ENCODE measurements at regions not wholly inside any gene's neighbourhood (a gene's known extent, or its start where the extent isn't known, plus 50 kb on each side); places are given as distances from the start of the nearest gene placed in this dataset.
"Not testable (repeated sequence)": the region's sequence is repeated elsewhere in the genome, so short reads cannot be mapped to it uniquely, and the experiment has no call there.

GRCh38 chr22:10735075-10735474 lies 4792.9 kb upstream of the OR11H1 start:
- H3K79me2 ChIP-seq (ENCODE audit: insufficient read depth, low read length); H3K27ac ChIP-seq (ENCODE audit: low read length); H3K36me3 ChIP-seq (ENCODE audit: insufficient read depth, low read length); H3K4me2 ChIP-seq (ENCODE audit: insufficient read depth, low read length); ATAC-seq (ENCODE audit: insufficient read depth, low read depth); H2AFZ ChIP-seq (ENCODE audit: low read depth, low read length); H3K4me1 ChIP-seq (ENCODE audit: insufficient read depth, low read length); H3K27me3 ChIP-seq (ENCODE audit: insufficient read depth, low read length, poor library complexity); H3K4me3 ChIP-seq (ENCODE audit: low read depth in 1 of 2, low read length in 2 of 2); DNase-seq; H4K20me1 ChIP-seq (ENCODE audit: insufficient read depth, low read length); H3K9ac ChIP-seq (ENCODE audit: low read depth, low read length): not testable (repeated sequence)
- peaks cover 14% of the 10 kb centered on the region for H3K9me3 ChIP-seq (ENCODE audit: insufficient read depth, low read length, severe bottlenecking)

- H3K9ac ChIP-seq (ENCODE audit: low read depth, low read length); H3K27me3 ChIP-seq (ENCODE audit: insufficient read depth, low read length, poor library complexity); H3K4me3 ChIP-seq (ENCODE audit: low read depth in 1 of 2, low read length in 2 of 2); H3K27ac ChIP-seq (ENCODE audit: low read length); H3K79me2 ChIP-seq (ENCODE audit: insufficient read depth, low read length); H4K20me1 ChIP-seq (ENCODE audit: insufficient read depth, low read length); ATAC-seq (ENCODE audit: insufficient read depth, low read depth); H3K4me1 ChIP-seq (ENCODE audit: insufficient read depth, low read length); H3K36me3 ChIP-seq (ENCODE audit: insufficient read depth, low read length); DNase-seq; H3K4me2 ChIP-seq (ENCODE audit: insufficient read depth, low read length); H2AFZ ChIP-seq (ENCODE audit: low read depth, low read length): not testable (repeated sequence)
- H3K9me3 ChIP-seq (ENCODE audit: insufficient read depth, low read length, severe bottlenecking), result peaks cover 12% of the 10 kb centered on the region
Observed at GRCh38 chr22:10736879-10737278, 4791.1 kb upstream of the OR11H1 start.

DNA sequence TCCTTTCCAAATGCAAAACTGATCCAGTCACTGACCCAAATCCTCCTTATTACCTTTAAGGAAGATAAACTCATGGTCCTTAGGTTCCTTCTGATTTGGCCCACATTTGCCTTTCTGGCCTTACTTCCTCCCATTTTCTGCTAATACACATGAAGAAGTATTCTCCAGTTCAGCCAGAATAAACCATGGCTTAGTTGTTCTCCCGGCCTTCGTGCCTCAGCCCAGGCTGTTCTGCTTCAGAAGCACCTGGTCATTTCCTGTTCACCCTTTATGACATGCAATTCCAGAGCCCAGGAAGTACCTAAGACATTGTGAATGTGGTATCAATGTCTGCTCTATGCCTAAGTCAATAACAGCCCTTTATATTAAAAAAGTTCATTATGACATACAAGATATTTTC lies 4790.1 kb upstream of the OR11H1 start:
- not testable (repeated sequence) for DNase-seq; ATAC-seq (ENCODE audit: insufficient read depth, low read depth); H3K79me2 ChIP-seq (ENCODE audit: insufficient read depth, low read length); H3K27me3 ChIP-seq (ENCODE audit: insufficient read depth, low read length, poor library complexity); H4K20me1 ChIP-seq (ENCODE audit: insufficient read depth, low read length); H3K4me3 ChIP-seq (ENCODE audit: low read depth in 1 of 2, low read length in 2 of 2); H3K36me3 ChIP-seq (ENCODE audit: insufficient read depth, low read length); H3K4me1 ChIP-seq (ENCODE audit: insufficient read depth, low read length); H3K27ac ChIP-seq (ENCODE audit: low read length); H3K4me2 ChIP-seq (ENCODE audit: insufficient read depth, low read length); H2AFZ ChIP-seq (ENCODE audit: low read depth, low read length); H3K9ac ChIP-seq (ENCODE audit: low read depth, low read length)
- H3K9me3 ChIP-seq (ENCODE audit: insufficient read depth, low read length, severe bottlenecking), result peaks cover 17% of the 10 kb centered on the region

DNA sequence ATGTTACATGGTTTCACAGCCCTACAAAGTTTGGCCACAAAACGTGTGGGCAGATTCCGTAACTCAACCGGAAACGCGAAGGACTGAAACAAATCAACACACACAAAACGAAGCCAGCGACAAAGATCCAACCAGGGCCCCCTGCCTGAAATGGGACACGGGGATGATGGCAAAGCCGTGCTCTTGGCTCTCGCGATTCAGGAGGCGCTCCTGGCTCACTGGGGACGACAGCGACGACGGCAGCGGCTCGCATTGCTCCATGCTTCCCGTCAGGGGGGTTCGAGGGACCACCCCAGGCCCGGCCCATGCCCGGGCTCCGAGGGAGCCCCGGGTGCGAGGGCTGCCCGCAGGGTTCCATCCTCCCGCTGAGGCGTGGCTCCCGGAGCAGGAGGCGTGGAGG lies 4786.8 kb upstream of the OR11H1 start:
- H3K4me1 ChIP-seq (ENCODE audit: insufficient read depth, low read length), result no peaks in the 10 kb centered on the region
- no peak for ATAC-seq (ENCODE audit: insufficient read depth, low read depth)
- no peak overlapping the region for H3K9ac ChIP-seq (ENCODE audit: low read depth, low read length)
- H3K27me3 ChIP-seq (ENCODE audit: insufficient read depth, low read length, poor library complexity), result no peaks in the 10 kb centered on the region
- H3K9me3 ChIP-seq (ENCODE audit: insufficient read depth, low read length, severe bottlenecking), result peaks cover 20% of the 10 kb centered on the region
- H3K27ac ChIP-seq (ENCODE audit: low read length), result no peak overlapping the region
- H3K4me2 ChIP-seq (ENCODE audit: insufficient read depth, low read length), result no peak overlapping the region
- DNase-seq, result no peak
- no peak overlapping the region for H2AFZ ChIP-seq (ENCODE audit: low read depth, low read length)
- no peaks in the 10 kb centered on the region for H3K36me3 ChIP-seq (ENCODE audit: insufficient read depth, low read length)
- no peaks in the 10 kb centered on the region for H3K79me2 ChIP-seq (ENCODE audit: insufficient read depth, low read length)
- H3K4me3 ChIP-seq (ENCODE audit: low read depth in 1 of 2, low read length in 2 of 2), result no peak overlapping the region
- H4K20me1 ChIP-seq (ENCODE audit: insufficient read depth, low read length), result no peaks in the 10 kb centered on the region
- no peak for TF ChIP-seq CTCF (IDR thresholded peaks at IDR 0.05; ENCODE audit: borderline replicate concordance, extremely low read depth, low read length, poor library complexity, severe bottlenecking)
- no peak for TF ChIP-seq EZH2 (IDR thresholded peaks at IDR 0.05; ENCODE audit: borderline replicate concordance, low read depth, low read length, severe bottlenecking)

GRCh38 chr22:10741776-10742630 lies 4786.0 kb upstream of the OR11H1 start:
- H2AFZ ChIP-seq (ENCODE audit: low read depth, low read length); H3K4me2 ChIP-seq (ENCODE audit: insufficient read depth, low read length); DNase-seq; H3K9ac ChIP-seq (ENCODE audit: low read depth, low read length); H3K4me1 ChIP-seq (ENCODE audit: insufficient read depth, low read length); H3K27ac ChIP-seq (ENCODE audit: low read length); H3K27me3 ChIP-seq (ENCODE audit: insufficient read depth, low read length, poor library complexity); H4K20me1 ChIP-seq (ENCODE audit: insufficient read depth, low read length); H3K4me3 ChIP-seq (ENCODE audit: low read depth in 1 of 2, low read length in 2 of 2); H3K79me2 ChIP-seq (ENCODE audit: insufficient read depth, low read length); ATAC-seq (ENCODE audit: insufficient read depth, low read depth); H3K36me3 ChIP-seq (ENCODE audit: insufficient read depth, low read length): not testable (repeated sequence)
- peaks cover 20% of the 10 kb centered on the region for H3K9me3 ChIP-seq (ENCODE audit: insufficient read depth, low read length, severe bottlenecking)

DNA sequence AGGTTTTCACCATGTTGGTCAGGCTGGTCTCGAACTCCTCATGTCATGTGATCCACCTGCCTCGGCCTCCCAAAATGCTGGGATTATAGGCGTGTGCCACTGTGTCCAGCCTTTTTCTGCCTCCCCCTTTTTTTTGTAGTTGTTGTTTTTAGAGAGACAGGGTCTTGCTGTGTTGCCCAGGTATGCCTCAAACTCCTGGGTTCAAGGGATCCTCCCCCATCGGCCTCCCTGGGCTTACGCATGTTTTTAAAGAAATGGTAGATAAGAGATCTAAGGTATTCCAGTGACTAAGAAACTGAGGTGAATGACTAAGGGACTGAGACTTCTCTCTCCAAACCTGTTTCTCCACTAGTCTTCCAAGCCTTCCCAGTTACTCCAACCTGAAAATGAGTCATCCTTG lies 4781.6 kb upstream of the OR11H1 start:
- not testable (repeated sequence) for ATAC-seq (ENCODE audit: insufficient read depth, low read depth); H3K9ac ChIP-seq (ENCODE audit: low read depth, low read length); H4K20me1 ChIP-seq (ENCODE audit: insufficient read depth, low read length); H3K4me2 ChIP-seq (ENCODE audit: insufficient read depth, low read length); H2AFZ ChIP-seq (ENCODE audit: low read depth, low read length); DNase-seq; H3K79me2 ChIP-seq (ENCODE audit: insufficient read depth, low read length); H3K36me3 ChIP-seq (ENCODE audit: insufficient read depth, low read length); H3K27me3 ChIP-seq (ENCODE audit: insufficient read depth, low read length, poor library complexity); H3K4me1 ChIP-seq (ENCODE audit: insufficient read depth, low read length); H3K27ac ChIP-seq (ENCODE audit: low read length); H3K4me3 ChIP-seq (ENCODE audit: low read depth in 1 of 2, low read length in 2 of 2)
- H3K9me3 ChIP-seq (ENCODE audit: insufficient read depth, low read length, severe bottlenecking), result peaks cover 23% of the 10 kb centered on the region

DNA sequence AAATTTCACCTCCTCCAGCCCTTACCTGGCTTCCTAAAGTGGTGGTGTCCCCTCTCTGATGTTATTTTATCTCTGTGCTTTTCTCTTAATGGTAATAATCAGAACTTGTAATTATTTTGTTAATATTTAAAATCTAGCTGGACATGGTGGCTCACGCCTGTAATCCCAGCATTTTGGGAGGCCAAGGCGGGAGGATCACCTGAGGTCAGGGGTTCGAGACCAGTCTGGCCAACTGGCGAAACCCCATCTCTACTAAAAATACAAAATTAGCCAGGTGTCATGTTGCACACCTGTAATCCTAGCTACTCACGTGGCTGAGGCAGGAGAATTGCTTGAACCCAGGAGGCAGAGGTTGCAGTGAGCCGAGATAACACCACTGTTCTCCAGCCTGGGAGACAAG lies 4780.8 kb upstream of the OR11H1 start:
- H3K9ac ChIP-seq (ENCODE audit: low read depth, low read length); H2AFZ ChIP-seq (ENCODE audit: low read depth, low read length); H3K27me3 ChIP-seq (ENCODE audit: insufficient read depth, low read length, poor library complexity); H3K27ac ChIP-seq (ENCODE audit: low read length); H3K4me3 ChIP-seq (ENCODE audit: low read depth in 1 of 2, low read length in 2 of 2); H3K4me1 ChIP-seq (ENCODE audit: insufficient read depth, low read length); H3K79me2 ChIP-seq (ENCODE audit: insufficient read depth, low read length); H3K36me3 ChIP-seq (ENCODE audit: insufficient read depth, low read length); H3K4me2 ChIP-seq (ENCODE audit: insufficient read depth, low read length); H4K20me1 ChIP-seq (ENCODE audit: insufficient read depth, low read length); DNase-seq; ATAC-seq (ENCODE audit: insufficient read depth, low read depth): not testable (repeated sequence)
- H3K9me3 ChIP-seq (ENCODE audit: insufficient read depth, low read length, severe bottlenecking), result peaks cover 18% of the 10 kb centered on the region

All from DND-41 (cell line).